ENCODE measurements at regions not wholly inside any gene's neighbourhood (a gene's known extent, or its start where the extent isn't known, plus 50 kb on each side); places are given as distances from the start of the nearest gene placed in this dataset.

GRCh38 chr10:109343293-109343692, 580.0 kb downstream of the XPNPEP1 start:
- Mint-ChIP-seq H3K27ac (no peak overlapping the region), H3K4me1 (no peaks in the 10 kb centered on the region), H3K27me3 (no peaks in the 10 kb centered on the region), H3K36me3 (ENCODE audit: low read depth) (no peaks in the 10 kb centered on the region), H3K4me3 (no peak overlapping the region), H3K9me3 (peaks cover 2% of the 10 kb centered on the region)
- DNase-seq (no peak), ATAC-seq (ENCODE audit: low read depth) (no peak)
- TF ChIP-seq CTCF (IDR thresholded peaks at IDR 0.05), result no peak
- POLR2A ChIA-PET, result no interaction called here
- intact Hi-C loops (cut with micrococcal nuclease), result no loop called here
- CTCF ChIA-PET, result no interaction called here

DNA sequence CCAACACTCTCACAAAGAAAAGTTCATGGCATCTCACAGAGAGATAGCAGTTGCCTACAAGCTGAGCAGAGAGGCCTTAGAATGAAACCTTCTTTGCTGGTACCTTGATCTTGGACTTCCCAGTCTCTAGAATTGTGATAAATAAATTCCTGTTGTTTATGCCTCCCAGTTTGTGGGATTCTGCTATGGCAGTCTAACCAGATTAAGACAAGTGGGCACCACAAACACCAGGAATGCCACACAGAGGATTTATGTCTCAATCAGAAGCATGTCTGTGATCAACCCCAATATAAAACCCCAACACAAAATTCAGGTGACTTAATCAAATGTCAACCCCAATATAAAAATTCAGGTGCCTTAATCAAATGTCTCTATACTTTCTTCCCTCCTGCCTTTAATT, 581.3 kb downstream of the XPNPEP1 start:
- ATAC-seq (ENCODE audit: low read depth) (no peak), DNase-seq (no peak)
- no peaks in the 10 kb centered on the region for H3K27me3 Mint-ChIP-seq

DNA sequence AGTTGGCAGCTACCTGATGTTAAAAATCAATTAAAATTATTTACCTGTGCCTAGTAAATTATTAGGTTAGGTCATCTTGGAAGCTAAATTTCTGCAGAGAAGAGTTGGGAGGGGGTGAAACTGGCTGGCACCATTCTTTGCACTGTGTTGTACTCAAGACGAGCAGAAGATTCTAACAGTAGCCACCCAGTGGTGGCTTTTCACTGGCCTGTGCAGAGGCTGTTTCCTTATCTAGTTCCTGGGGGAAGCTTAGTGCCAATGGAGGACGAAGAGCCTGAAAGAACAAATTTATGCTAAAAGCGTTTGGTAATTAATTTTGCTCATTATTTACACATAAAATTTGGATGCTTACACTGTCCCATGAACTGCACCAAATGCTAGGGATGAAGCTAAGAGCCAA, 595.3 kb downstream of the XPNPEP1 start:
- CTCF ChIA-PET, result no interaction called here
- POLR2A ChIA-PET, result no interaction called here
- no peak for DNase-seq
- Mint-ChIP-seq H3K36me3 (ENCODE audit: low read depth) (no peaks in the 10 kb centered on the region), H3K4me1 (no peaks in the 10 kb centered on the region), H3K27me3 (no peaks in the 10 kb centered on the region), H3K27ac (no peak overlapping the region), H3K4me3 (no peak overlapping the region), H3K9me3 (no peaks in the 10 kb centered on the region)
- intact Hi-C loops (cut with micrococcal nuclease), result no loop called here
- no peak for TF ChIP-seq CTCF (IDR thresholded peaks at IDR 0.05)
- ATAC-seq (ENCODE audit: low read depth), result no peak

More for the DNA sequence above, 581.3 kb downstream of the XPNPEP1 start:
- no peak overlapping the region for H3K4me3 Mint-ChIP-seq
- intact Hi-C loops (cut with micrococcal nuclease), result no loop called here
- ChIA-PET CTCF (no interaction called here), POLR2A (no interaction called here)
- H3K4me1 Mint-ChIP-seq, result no peaks in the 10 kb centered on the region
- H3K36me3 Mint-ChIP-seq (ENCODE audit: low read depth), result no peaks in the 10 kb centered on the region
- no peak for TF ChIP-seq CTCF (IDR thresholded peaks at IDR 0.05)
- no peak overlapping the region for H3K27ac Mint-ChIP-seq
- no peaks in the 10 kb centered on the region for H3K9me3 Mint-ChIP-seq

DNA sequence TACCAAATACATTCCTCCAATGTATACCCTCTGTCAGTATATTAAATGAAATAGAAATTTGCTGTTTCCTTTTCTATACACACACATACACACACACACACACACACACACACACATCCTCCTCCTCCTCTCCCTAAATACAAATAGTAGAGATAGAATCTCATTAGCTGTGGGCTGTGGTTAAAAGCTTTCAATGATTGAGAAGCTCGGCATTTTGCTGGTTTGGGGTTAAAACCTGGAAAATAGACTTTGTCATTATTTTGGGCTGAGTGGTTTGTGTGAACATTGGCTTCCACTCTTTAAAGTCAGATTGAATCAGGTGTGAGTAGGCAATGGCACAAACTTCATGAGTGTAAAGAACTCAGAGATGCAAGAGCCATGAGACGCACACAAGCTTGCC, 596.0 kb downstream of the XPNPEP1 start:
- no peak overlapping the region for H3K27ac Mint-ChIP-seq

GRCh38 chr10:109324721-109325120, 598.6 kb downstream of the XPNPEP1 start:
- no peak for ATAC-seq (ENCODE audit: low read depth)
- POLR2A ChIA-PET, result no interaction called here
- CTCF ChIA-PET, result no interaction called here
- no peaks in the 10 kb centered on the region for H3K4me1 Mint-ChIP-seq
- no peak overlapping the region for H3K27ac Mint-ChIP-seq
- H3K9me3 Mint-ChIP-seq, result peaks cover 4% of the 10 kb centered on the region
- no peaks in the 10 kb centered on the region for H3K36me3 Mint-ChIP-seq (ENCODE audit: low read depth)
- TF ChIP-seq CTCF (IDR thresholded peaks at IDR 0.05), result no peak
- intact Hi-C loops (cut with micrococcal nuclease), result no loop called here
- no peaks in the 10 kb centered on the region for H3K27me3 Mint-ChIP-seq
- no peak overlapping the region for H3K4me3 Mint-ChIP-seq
- no peak for DNase-seq

More for the DNA sequence above, 596.0 kb downstream of the XPNPEP1 start:
- no peak for ATAC-seq (ENCODE audit: low read depth)
- H3K9me3 Mint-ChIP-seq, result no peaks in the 10 kb centered on the region
- ChIA-PET POLR2A (no interaction called here), CTCF (no interaction called here)
- TF ChIP-seq CTCF (IDR thresholded peaks at IDR 0.05), result no peak
- H3K36me3 Mint-ChIP-seq (ENCODE audit: low read depth), result no peaks in the 10 kb centered on the region
- H3K4me3 Mint-ChIP-seq, result no peak overlapping the region
- no peaks in the 10 kb centered on the region for H3K27me3 Mint-ChIP-seq
- intact Hi-C loops (cut with micrococcal nuclease), result no loop called here
- no peak for DNase-seq
- H3K4me1 Mint-ChIP-seq, result no peaks in the 10 kb centered on the region
